Vagina (tissue), 2 donors: ENCODE measurements at regions not wholly inside any gene's neighbourhood (a gene's known extent, or its start where the extent isn't known, plus 50 kb on each side); places are given as distances from the start of the nearest gene placed in this dataset.
A peak's percentile ranks its signal among the peaks of the same experiment; 100 is the strongest.

ENCODE experiments used
- DNase-seq, 2 donors: peaks; one replicate each; pipeline ENCODE4 v3.0.0-alpha.2; 2017; ENCODE audit errors: extremely low spot score in 2 of 2
- H3K27ac ChIP-seq: fragments of 200-600 bp; sonication (generic); one replicate; pipeline ENCODE4 v1.5.1; 2019
- H3K27me3 ChIP-seq: fragments of 200-600 bp; sonication (generic); one replicate; pipeline ENCODE4 v1.5.1; 2019
- H3K36me3 ChIP-seq, 2 donors: fragments of 200-600 bp; sonication (generic); one replicate each; pipeline ENCODE4 v1.5.1; 2017 to 2019
- H3K4me1 ChIP-seq: fragments of 200-600 bp; sonication (generic); one replicate; pipeline ENCODE4 v1.5.1; 2019
- H3K4me3 ChIP-seq, 2 donors: fragments of 200-600 bp; sonication (generic); 1 replicate in 1 of 2; 2 replicates in 1 of 2; pipeline ENCODE4 v1.5.1; 2016 to 2019
- H3K9me3 ChIP-seq: fragments of 200-600 bp; sonication (generic); one replicate; pipeline ENCODE4 v1.5.1; 2019
- CTCF ChIP-seq, 3 experiments: fragments of 450-650 bp in 2 of 3; fragments of 200-600 bp in 1 of 3; sonication (generic) in 1 of 3; IDR thresholded peaks; one replicate each; pipeline ENCODE4 v1.5.1; 2017 to 2019; ENCODE audit warnings: antibody characterized with exemption in 3 of 3, mild to moderate bottlenecking in 2 of 3, moderate library complexity in 2 of 3
- POLR2A ChIP-seq, 2 donors: fragments of 450-650 bp; IDR thresholded peaks; one replicate each; pipeline ENCODE4 v1.6.1; 2017; ENCODE audit warnings: antibody characterized with exemption in 2 of 2, mild to moderate bottlenecking in 2 of 2, moderate library complexity in 2 of 2
- POLR2AphosphoS5 ChIP-seq, 2 donors: sonication (generic); formaldehyde crosslinking; IDR thresholded peaks; one replicate each; pipeline ENCODE4 v1.9.0; 2017; ENCODE audit warnings: antibody characterized with exemption in 2 of 2, mild to moderate bottlenecking in 2 of 2, low read depth in 1 of 2; ENCODE audit not compliant: insufficient read depth in 1 of 2
- intact Hi-C: fragments of 100-400 bp; cut with DNase I; formaldehyde crosslinking; loops from one replicate; pipeline ENCODE4 v1.15.1; 2023

- Histone ChIP-seq H3K27ac (no peak overlapping the region), H3K9me3 (no peaks in the 10 kb centered on the region), H3K4me1 (no peaks in the 10 kb centered on the region), H3K27me3 (no peaks in the 10 kb centered on the region), H3K36me3 (no peaks in the 10 kb centered on the region), H3K4me3 (no peak overlapping the region)
- no peak for TF ChIP-seq POLR2AphosphoS5 (IDR thresholded peaks at IDR 0.05; ENCODE audit: insufficient read depth in 1 of 2, low read depth in 1 of 2)
- TF ChIP-seq POLR2A (IDR thresholded peaks at IDR 0.05), result no peak
- TF ChIP-seq CTCF (IDR thresholded peaks at IDR 0.05), result no peak
- no peak for DNase-seq
- intact Hi-C loops, result no loop called here
Observed at GRCh38 chr5:96506866-96507527, 73.9 kb upstream of the PCSK1 start.

DNA sequence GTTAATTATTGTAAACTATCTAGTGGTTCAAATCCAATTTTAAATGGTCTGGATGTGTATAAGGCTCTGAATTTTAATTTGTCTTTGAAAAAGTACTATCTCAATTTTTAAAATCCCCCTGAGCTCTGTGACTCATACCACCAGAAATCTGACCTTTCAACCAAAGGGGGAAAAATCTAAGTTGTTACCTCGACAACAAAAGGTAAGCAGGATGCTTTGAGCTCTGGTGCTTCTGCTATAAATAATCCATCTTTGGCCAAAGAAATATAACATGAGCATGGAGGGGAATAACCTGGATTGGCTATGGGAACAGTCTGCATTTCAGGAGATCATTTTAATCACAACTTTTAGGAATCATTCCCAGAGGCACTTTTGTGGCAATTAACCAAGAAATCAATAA is 76.3 kb upstream of the PCSK1 start:
- no peak for DNase-seq
- intact Hi-C loops, result no loop called here
- Histone ChIP-seq H3K9me3 (no peaks in the 10 kb centered on the region), H3K27ac (no peak overlapping the region), H3K4me1 (no peaks in the 10 kb centered on the region), H3K4me3 (no peak overlapping the region), H3K36me3 (no peaks in the 10 kb centered on the region), H3K27me3 (no peaks in the 10 kb centered on the region)
- TF ChIP-seq CTCF (IDR thresholded peaks at IDR 0.05), result no peak

DNA sequence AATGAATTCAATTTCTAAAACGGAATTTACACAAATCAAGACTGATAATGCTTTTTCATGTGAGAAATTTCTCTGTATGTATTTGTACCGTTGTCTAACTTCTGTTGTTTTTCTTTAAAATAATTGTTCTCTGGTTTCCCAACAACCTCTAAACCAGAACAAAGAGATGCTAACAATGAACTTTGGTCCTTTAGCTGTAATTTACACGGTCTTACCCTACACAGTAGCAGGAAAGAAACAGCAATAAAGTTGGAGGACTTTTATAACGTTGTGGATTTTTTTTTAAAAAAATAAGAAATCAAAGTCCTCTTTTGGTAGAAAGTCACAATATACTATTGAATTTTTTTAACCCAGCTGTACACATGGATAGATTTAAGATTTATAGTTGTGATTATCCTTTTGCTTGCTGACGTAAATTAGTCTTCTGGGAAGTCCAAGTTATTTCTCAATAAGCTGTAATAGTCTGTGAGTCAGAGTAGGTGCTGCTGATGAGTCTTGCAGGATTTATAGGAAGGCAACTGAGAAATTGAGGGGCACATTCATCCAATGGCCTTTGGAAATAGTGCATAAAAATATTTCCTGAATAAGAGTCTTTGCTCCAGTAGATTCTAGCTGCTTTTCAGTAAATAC is 76.8 kb upstream of the PCSK1 start:
- H3K36me3 ChIP-seq, result no peaks in the 10 kb centered on the region
- H3K9me3 ChIP-seq, result no peaks in the 10 kb centered on the region
- no peaks in the 10 kb centered on the region for H3K4me1 ChIP-seq
- intact Hi-C loops, result no loop called here
- TF ChIP-seq CTCF (IDR thresholded peaks at IDR 0.05) (no peak), POLR2AphosphoS5 (IDR thresholded peaks at IDR 0.05; ENCODE audit: insufficient read depth in 1 of 2, low read depth in 1 of 2) (peak in 1 of 2 donors; percentile 80), POLR2A (IDR thresholded peaks at IDR 0.05) (no peak)
- no peak overlapping the region for H3K27ac ChIP-seq
- no peak overlapping the region for H3K4me3 ChIP-seq
- no peak for DNase-seq
- no peaks in the 10 kb centered on the region for H3K27me3 ChIP-seq

GRCh38 chr5:96516631-96517071 is 83.6 kb upstream of the PCSK1 start:
- Histone ChIP-seq H3K9me3 (no peaks in the 10 kb centered on the region), H3K27ac (no peak overlapping the region)

More at GRCh38 chr5:96516631-96517071, 83.6 kb upstream of the PCSK1 start:
- DNase-seq, result no peak
- H3K36me3 ChIP-seq, result no peaks in the 10 kb centered on the region
- no peak overlapping the region for H3K4me3 ChIP-seq
- H3K4me1 ChIP-seq, result peaks cover 8% of the 10 kb centered on the region
- TF ChIP-seq POLR2A (IDR thresholded peaks at IDR 0.05) (no peak), CTCF (IDR thresholded peaks at IDR 0.05) (no peak), POLR2AphosphoS5 (IDR thresholded peaks at IDR 0.05; ENCODE audit: insufficient read depth in 1 of 2, low read depth in 1 of 2) (no peak)
- no peaks in the 10 kb centered on the region for H3K27me3 ChIP-seq
- intact Hi-C loops, result no loop called here
